ENCODE measurements at regions not wholly inside any gene's neighbourhood (a gene's known extent, or its start where the extent isn't known, plus 50 kb on each side); places are given as distances from the start of the nearest gene placed in this dataset.
A peak's percentile ranks its signal among the peaks of the same experiment; 100 is the strongest.

- TF ChIP-seq CTCF (conservative IDR thresholded peaks at IDR 0.05): no peak
- no peak overlapping the region for H3K27ac ChIP-seq
Observed at GRCh38 chr4:123469696-123470095, 73.1 kb downstream of the SPRY1 start.

DNA sequence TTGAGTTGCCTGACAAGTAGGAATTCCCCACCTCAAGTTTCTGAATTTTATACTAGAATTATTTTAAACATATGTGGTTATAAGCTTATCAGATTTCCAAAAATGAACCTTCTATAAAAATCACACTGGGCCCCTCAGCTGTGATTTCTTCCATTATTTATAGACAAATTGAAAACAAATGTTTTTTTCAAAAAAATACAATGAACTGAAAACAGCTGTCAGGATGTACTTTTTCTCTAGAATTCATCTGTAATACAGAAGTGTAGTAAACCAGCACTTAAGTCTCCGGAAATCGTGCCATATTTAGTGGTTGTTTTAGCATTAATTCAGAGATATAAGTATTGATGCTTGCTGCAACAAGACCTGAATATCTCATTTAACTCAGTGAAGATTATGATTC, 74.0 kb downstream of the SPRY1 start:
- TF ChIP-seq CTCF (conservative IDR thresholded peaks at IDR 0.05): no peak
- no peak overlapping the region for H3K27ac ChIP-seq

DNA sequence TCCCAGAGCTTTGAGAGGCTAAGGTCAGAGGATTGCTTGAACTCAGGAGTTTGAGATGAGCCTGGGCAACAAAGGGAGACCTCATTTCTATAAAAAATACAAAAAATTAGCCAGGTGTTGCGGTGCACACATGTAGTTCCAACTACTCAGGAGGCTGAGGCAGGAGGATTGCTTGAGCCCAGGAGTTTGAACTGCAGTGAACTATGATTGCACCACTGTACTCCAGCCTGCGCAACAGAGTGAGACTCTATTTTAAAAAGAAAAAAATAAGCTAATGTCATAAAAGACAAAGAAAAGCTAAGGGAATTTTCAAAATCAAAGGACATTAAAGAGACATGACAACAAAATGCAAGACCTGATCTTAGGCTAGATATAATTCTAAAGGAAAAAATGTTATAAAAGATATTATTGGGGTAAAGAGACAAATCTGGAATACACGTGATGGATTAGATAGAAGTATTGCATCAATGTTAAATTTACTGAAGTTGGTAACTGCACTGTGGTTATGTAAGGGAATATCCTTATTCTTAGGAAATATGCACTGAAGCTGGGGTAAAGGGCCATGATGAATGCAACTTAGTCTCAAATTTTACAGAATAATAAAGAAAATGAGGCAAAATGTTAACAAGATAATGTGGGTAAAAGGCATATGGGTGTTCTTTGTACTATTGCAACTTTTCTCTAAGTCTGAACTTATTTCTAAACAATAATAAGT, 75.2 kb downstream of the SPRY1 start:
- TF ChIP-seq CTCF (conservative IDR thresholded peaks at IDR 0.05): no peak
- no peak overlapping the region for H3K27ac ChIP-seq

DNA sequence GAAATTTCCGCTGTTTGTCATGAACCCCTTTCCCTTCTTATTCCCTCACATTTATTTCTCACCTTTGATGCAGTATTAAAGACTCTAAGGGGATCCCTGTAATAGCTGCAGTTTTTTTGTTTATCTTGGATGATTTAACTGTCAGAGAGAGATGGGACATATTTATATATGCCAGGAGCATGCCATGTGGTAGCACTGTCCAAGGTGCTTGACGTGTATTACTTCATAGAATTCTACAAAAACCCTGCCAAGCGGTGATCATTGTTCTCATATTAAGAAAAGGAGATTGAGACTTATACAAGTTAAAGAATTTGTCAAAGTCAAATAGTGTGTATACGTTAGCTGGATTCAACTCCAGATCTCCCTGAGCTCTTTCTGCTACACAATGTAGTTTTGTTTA, 78.2 kb downstream of the SPRY1 start:
- H3K27ac ChIP-seq: no peak overlapping the region
- TF ChIP-seq CTCF (conservative IDR thresholded peaks at IDR 0.05): no peak

- H3K27ac ChIP-seq: no peak overlapping the region
- no peak for TF ChIP-seq CTCF (conservative IDR thresholded peaks at IDR 0.05)
Observed at GRCh38 chr4:123476089-123476488, 79.5 kb downstream of the SPRY1 start.

- peak overlapping the region; percentile 77 for H3K27ac ChIP-seq
- TF ChIP-seq CTCF (conservative IDR thresholded peaks at IDR 0.05): no peak
Observed at GRCh38 chr4:123477711-123478209, 81.2 kb downstream of the SPRY1 start.

- H3K27ac ChIP-seq: peak overlapping the region; percentile 77
- no peak for TF ChIP-seq CTCF (conservative IDR thresholded peaks at IDR 0.05)
Observed at GRCh38 chr4:123478859-123479345, 82.3 kb downstream of the SPRY1 start.
